GM19023 (cell line): ENCODE measurements at regions not wholly inside any gene's neighbourhood (a gene's known extent, or its start where the extent isn't known, plus 50 kb on each side); places are given as distances from the start of the nearest gene placed in this dataset.
"Not testable (repeated sequence)": the region's sequence is repeated elsewhere in the genome, so short reads cannot be mapped to it uniquely, and the experiment has no call there.

Source experiments
- ATAC-seq: cut with Tn5 transposase; IDR thresholded peaks from one replicate; pipeline ENCODE4 v1.9.1; 2021; ENCODE audit warnings: mild to moderate bottlenecking, moderate library complexity; ENCODE audit not compliant: unreplicated experiment

GRCh38 chr14:83912032-83912642 lies 1617.8 kb upstream of the FLRT2 start:
- no peak for ATAC-seq

- no peak for ATAC-seq
Observed at GRCh38 chr14:83913476-83913875, 1616.5 kb upstream of the FLRT2 start.

GRCh38 chr14:83918546-83918945 lies 1611.4 kb upstream of the FLRT2 start:
- no peak for ATAC-seq

GRCh38 chr14:83919675-83920074 lies 1610.3 kb upstream of the FLRT2 start:
- not testable (repeated sequence) for ATAC-seq

GRCh38 chr14:83923842-83924241 lies 1606.1 kb upstream of the FLRT2 start:
- ATAC-seq: no peak

GRCh38 chr14:83924259-83924658 lies 1605.7 kb upstream of the FLRT2 start:
- no peak for ATAC-seq

GRCh38 chr14:83940253-83940652 lies 1589.7 kb upstream of the FLRT2 start:
- ATAC-seq: no peak

GRCh38 chr14:83958359-83958758 lies 1571.6 kb upstream of the FLRT2 start:
- ATAC-seq: no peak

- no peak for ATAC-seq
Observed at GRCh38 chr14:83960832-83961512, 1569.0 kb upstream of the FLRT2 start.

GRCh38 chr14:83969998-83970397 lies 1559.9 kb upstream of the FLRT2 start:
- no peak for ATAC-seq

GRCh38 chr14:83972631-83973030 lies 1557.3 kb upstream of the FLRT2 start:
- ATAC-seq: no peak

- ATAC-seq: no peak
Observed at GRCh38 chr14:83974647-83975163, 1555.2 kb upstream of the FLRT2 start.

- ATAC-seq: no peak
Observed at GRCh38 chr14:83975435-83975834, 1554.5 kb upstream of the FLRT2 start.

- ATAC-seq: no peak
Observed at GRCh38 chr14:83975841-83976770, 1553.8 kb upstream of the FLRT2 start.

GRCh38 chr14:83977583-83977982 lies 1552.4 kb upstream of the FLRT2 start:
- ATAC-seq: no peak

- ATAC-seq: not testable (repeated sequence)
Observed at GRCh38 chr14:83981676-83982258, 1548.2 kb upstream of the FLRT2 start.

- ATAC-seq: no peak
Observed at GRCh38 chr14:83988275-83988674, 1541.7 kb upstream of the FLRT2 start.

- no peak for ATAC-seq
Observed at GRCh38 chr14:83991666-83992065, 1538.3 kb upstream of the FLRT2 start.

GRCh38 chr14:83992857-83993256 lies 1537.1 kb upstream of the FLRT2 start:
- ATAC-seq: no peak

GRCh38 chr14:83993545-83993944 lies 1536.4 kb upstream of the FLRT2 start:
- no peak for ATAC-seq

- no peak for ATAC-seq
Observed at GRCh38 chr14:83994020-83994419, 1535.9 kb upstream of the FLRT2 start.
